Epithelial cell of prostate (primary cell): ENCODE measurements at regions not wholly inside any gene's neighbourhood (a gene's known extent, or its start where the extent isn't known, plus 50 kb on each side); places are given as distances from the start of the nearest gene placed in this dataset.

Source experiments
- DNase-seq: peaks from one replicate; pipeline ENCODE4 v3.0.0-alpha.2; 2011; ENCODE audit warnings: low read depth, low spot score
- H3K27ac ChIP-seq: fragments of 450-650 bp; 2 replicates; pipeline ENCODE4 v1.5.1; 2017; ENCODE audit warnings: mild to moderate bottlenecking

- no peak for DNase-seq
Observed at GRCh38 chr11:71059662-71060061, 192.7 kb downstream of the SHANK2 start.

GRCh38 chr11:71055925-71056324, 196.5 kb downstream of the SHANK2 start:
- no peak overlapping the region for H3K27ac ChIP-seq
- no peak for DNase-seq

More at GRCh38 chr11:71059662-71060061, 192.7 kb downstream of the SHANK2 start:
- H3K27ac ChIP-seq: no peak overlapping the region
